HL-60 (cell line): ENCODE measurements at regions not wholly inside any gene's neighbourhood (a gene's known extent, or its start where the extent isn't known, plus 50 kb on each side); places are given as distances from the start of the nearest gene placed in this dataset.

ENCODE experiments used
- DNase-seq, 2 experiments: peaks; one replicate each; pipeline ENCODE4 v3.0.0-alpha.2; 2010 to 2020; ENCODE audit warnings: low read depth in 1 of 2, low spot score in 1 of 2
- H3K27ac ChIP-seq: fragments of 250-450 bp; sonication (Bioruptor Pico); replicated peaks from 2 replicates; pipeline ENCODE4 v1.5.1; 2020; ENCODE audit warnings: mild to moderate bottlenecking, moderate library complexity
- H3K27me3 ChIP-seq: fragments of 250-450 bp; sonication (Bioruptor Pico); 2 replicates; pipeline ENCODE4 v1.5.1; 2021; ENCODE audit warnings: mild to moderate bottlenecking, moderate library complexity; ENCODE audit not compliant: insufficient read depth, poor library complexity, severe bottlenecking
- H3K4me3 ChIP-seq: replicated peaks from 2 replicates; pipeline ENCODE4 v1.5.1; 2011; ENCODE audit warnings: mild to moderate bottlenecking, control low read depth, low read length; ENCODE audit not compliant: insufficient read depth
- GABPA ChIP-seq: IDR thresholded peaks from 2 replicates; pipeline ENCODE4 v1.6.1; 2012; ENCODE audit warnings: low read depth
- POLR2AphosphoS5 ChIP-seq: IDR thresholded peaks from 2 replicates; pipeline ENCODE4 v1.6.1; 2012; ENCODE audit warnings: low read depth
- SPI1 ChIP-seq: IDR thresholded peaks from 2 replicates; pipeline ENCODE4 v1.6.1; 2012; ENCODE audit warnings: low read depth, mild to moderate bottlenecking, borderline replicate concordance
- TF ChIP-seq, protein P1 (sequence below): IDR thresholded peaks from one replicate; pipeline ENCODE4 v1.5.1; 2011; ENCODE audit warnings: low read length, control low read depth, inconsistent platforms; ENCODE audit not compliant: insufficient read depth
- TF ChIP-seq, protein P2 (sequence below): IDR thresholded peaks from 2 replicates; pipeline ENCODE4 v1.6.1; 2012; ENCODE audit warnings: low read depth; ENCODE audit not compliant: insufficient replicate concordance

DNA sequence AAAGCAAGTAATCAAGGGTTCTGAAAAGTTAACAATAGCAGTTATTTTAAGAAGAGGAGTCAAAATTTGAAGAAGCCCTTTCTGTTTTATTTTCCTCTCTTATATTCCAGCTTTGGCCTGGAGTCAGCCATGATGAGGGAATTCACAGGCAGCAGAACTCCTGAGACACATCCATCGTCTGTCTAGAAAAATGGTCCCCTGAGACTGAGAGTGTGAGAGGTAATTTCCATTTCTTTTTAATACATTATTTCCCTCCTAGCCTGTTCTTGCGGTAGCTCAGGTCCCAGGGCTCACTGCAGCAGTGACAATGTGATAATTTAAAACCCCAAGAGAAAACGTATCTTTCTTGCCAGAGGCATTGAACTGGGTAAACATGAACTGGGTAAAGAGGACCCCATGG, 296.0 kb downstream of the SMOC2 start:
- H3K27me3 ChIP-seq: no peaks in the 10 kb centered on the region
- no peak for DNase-seq
- TF ChIP-seq GABPA: no peak
- TF ChIP-seq, protein P1, sequence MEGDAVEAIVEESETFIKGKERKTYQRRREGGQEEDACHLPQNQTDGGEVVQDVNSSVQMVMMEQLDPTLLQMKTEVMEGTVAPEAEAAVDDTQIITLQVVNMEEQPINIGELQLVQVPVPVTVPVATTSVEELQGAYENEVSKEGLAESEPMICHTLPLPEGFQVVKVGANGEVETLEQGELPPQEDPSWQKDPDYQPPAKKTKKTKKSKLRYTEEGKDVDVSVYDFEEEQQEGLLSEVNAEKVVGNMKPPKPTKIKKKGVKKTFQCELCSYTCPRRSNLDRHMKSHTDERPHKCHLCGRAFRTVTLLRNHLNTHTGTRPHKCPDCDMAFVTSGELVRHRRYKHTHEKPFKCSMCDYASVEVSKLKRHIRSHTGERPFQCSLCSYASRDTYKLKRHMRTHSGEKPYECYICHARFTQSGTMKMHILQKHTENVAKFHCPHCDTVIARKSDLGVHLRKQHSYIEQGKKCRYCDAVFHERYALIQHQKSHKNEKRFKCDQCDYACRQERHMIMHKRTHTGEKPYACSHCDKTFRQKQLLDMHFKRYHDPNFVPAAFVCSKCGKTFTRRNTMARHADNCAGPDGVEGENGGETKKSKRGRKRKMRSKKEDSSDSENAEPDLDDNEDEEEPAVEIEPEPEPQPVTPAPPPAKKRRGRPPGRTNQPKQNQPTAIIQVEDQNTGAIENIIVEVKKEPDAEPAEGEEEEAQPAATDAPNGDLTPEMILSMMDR: no peak
- TF ChIP-seq, protein P2, sequence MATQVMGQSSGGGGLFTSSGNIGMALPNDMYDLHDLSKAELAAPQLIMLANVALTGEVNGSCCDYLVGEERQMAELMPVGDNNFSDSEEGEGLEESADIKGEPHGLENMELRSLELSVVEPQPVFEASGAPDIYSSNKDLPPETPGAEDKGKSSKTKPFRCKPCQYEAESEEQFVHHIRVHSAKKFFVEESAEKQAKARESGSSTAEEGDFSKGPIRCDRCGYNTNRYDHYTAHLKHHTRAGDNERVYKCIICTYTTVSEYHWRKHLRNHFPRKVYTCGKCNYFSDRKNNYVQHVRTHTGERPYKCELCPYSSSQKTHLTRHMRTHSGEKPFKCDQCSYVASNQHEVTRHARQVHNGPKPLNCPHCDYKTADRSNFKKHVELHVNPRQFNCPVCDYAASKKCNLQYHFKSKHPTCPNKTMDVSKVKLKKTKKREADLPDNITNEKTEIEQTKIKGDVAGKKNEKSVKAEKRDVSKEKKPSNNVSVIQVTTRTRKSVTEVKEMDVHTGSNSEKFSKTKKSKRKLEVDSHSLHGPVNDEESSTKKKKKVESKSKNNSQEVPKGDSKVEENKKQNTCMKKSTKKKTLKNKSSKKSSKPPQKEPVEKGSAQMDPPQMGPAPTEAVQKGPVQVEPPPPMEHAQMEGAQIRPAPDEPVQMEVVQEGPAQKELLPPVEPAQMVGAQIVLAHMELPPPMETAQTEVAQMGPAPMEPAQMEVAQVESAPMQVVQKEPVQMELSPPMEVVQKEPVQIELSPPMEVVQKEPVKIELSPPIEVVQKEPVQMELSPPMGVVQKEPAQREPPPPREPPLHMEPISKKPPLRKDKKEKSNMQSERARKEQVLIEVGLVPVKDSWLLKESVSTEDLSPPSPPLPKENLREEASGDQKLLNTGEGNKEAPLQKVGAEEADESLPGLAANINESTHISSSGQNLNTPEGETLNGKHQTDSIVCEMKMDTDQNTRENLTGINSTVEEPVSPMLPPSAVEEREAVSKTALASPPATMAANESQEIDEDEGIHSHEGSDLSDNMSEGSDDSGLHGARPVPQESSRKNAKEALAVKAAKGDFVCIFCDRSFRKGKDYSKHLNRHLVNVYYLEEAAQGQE: no peak
- TF ChIP-seq SPI1: no peak
- no peak for TF ChIP-seq POLR2AphosphoS5
- H3K4me3 ChIP-seq: no peak overlapping the region
- no peak overlapping the region for H3K27ac ChIP-seq

DNA sequence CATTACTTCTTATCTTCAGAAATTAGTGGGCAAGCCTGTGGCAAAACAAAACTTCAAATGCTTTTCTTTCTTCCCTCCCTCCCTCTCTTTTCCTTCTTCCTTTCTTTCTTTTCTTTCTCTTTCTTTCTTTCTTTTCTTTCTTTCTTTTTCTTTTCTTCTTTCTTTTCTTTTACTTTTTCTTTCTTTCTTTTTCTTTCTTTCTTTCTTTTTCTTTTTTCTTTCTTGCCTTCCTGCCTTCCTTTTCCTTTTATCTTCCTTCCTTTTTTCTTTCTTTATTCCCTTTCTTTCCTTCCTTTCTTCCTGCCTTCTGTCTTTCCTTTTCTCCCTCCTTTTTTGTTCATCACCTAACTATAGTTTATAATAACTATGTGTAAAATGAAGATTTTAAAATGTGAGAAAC, 295.1 kb downstream of the SMOC2 start:
- no peak overlapping the region for H3K27ac ChIP-seq

DNA sequence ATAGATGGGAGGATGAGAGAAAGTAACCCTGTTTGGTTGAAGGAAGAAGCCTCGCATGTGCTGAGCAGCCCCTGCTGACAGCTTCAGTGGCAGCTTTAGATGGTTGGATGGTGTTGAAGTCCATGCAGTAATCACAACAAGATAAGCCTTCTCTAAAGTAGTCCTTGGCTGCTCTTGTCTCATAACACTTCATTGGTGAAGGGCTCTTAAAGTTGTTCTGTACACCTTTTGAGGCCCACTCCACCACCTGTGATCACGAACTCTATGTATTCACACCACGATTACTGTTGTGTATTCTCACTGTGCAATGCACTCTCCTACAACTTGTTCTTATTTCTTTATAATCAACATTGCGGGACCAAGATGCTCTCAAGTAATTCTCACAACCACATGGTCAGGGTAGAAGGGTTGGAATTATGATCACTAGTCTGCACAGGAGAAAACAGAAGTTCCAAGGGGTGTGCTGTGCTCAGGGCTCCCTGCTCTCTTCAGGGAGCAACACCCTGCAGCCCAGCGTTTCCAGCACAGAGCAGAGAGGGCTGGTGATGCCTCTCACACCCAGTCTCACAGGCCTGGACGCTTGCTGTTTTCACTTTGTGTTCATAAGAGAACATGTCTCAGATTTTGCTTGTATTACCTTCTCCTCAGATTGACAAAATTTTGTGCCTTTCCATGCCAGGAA, 294.4 kb downstream of the SMOC2 start:
- no peak for DNase-seq
- Histone ChIP-seq H3K27me3 (no peaks in the 10 kb centered on the region), H3K27ac (no peak overlapping the region), H3K4me3 (no peak overlapping the region)
- TF ChIP-seq SPI1: no peak
- no peak for TF ChIP-seq POLR2AphosphoS5
- TF ChIP-seq, protein P2: no peak
- TF ChIP-seq, protein P1: no peak
- TF ChIP-seq GABPA: no peak

More for the DNA sequence above, 295.1 kb downstream of the SMOC2 start:
- Histone ChIP-seq H3K27me3 (no peaks in the 10 kb centered on the region), H3K4me3 (no peak overlapping the region)
- no peak for DNase-seq
- TF ChIP-seq, protein P1: no peak
- no peak for TF ChIP-seq POLR2AphosphoS5
- TF ChIP-seq, protein P2: no peak
- no peak for TF ChIP-seq SPI1
- TF ChIP-seq GABPA: no peak
